ENCODE measurements at regions not wholly inside any gene's neighbourhood (a gene's known extent, or its start where the extent isn't known, plus 50 kb on each side); places are given as distances from the start of the nearest gene placed in this dataset.

DNA sequence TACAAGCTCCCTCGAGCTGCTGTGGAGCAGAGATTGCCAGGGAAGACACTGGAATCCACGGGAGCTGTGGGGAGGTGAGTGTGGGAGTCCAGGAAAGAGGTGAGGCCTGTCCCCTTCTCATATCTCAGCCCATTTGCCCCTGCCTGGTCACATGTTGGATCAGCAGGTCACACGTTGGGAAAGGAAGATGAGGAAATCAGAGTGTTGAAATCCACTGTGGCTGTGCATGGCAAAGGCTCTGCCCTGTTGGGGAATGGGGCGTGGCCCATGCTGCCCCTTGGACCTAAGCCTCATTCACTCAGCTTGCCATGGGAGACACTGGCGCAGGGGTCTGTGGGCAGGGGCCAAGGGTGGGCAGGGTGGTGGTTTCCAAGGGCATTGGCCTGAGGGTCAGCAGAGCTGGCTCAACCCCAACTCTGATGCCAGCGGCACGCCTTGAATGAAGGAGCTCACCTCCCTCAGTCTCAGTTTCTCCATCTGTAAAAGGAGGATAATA lies 85.4 kb upstream of the CPEB4 start:
- no peak for DNase-seq (ENCODE audit: low read depth)

DNA sequence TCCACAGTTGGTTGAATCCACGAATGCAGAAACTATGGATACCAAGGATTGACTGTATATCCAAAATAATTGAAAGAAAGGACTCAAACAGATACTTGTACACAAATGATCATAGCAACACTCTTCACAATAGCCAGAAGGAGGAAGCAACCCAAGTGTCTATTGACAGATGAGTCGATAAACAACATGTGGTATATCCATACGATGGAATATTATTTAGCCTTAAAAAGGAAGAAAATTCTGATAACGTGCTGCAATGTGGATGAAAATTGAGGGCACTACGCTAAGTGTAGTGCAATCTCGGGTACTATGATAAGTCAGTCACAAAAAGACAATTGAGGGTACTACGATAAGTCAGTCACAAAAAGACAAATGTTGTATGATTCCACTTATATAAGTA lies 83.6 kb upstream of the CPEB4 start:
- no peak for DNase-seq (ENCODE audit: low read depth)

- no peak for DNase-seq (ENCODE audit: low read depth)
Measured at GRCh38 chr5:173806270-173807035, 81.7 kb upstream of the CPEB4 start.

DNA sequence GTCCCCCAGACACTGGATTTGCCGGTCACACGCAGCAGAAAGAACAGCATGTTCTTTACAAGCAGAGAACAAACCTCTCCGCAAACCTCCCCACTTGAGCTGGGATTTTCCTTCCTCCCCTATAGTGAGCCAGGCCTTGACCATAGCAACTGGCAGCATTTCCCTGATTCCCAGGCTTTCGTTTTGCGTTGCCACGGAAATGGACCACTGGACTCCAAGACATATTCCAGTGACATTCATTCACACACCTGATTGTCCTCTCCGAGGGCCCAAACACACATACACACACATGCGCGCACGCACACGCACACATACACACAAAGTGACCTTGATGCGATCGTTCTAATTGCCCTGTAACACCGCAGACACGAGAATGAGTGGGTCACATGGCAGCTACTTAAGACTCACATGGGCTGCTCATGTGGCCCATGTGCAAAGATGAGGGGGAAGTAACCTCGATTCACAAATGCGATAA lies 80.9 kb upstream of the CPEB4 start:
- DNase-seq (ENCODE audit: low read depth) = no peak

DNA sequence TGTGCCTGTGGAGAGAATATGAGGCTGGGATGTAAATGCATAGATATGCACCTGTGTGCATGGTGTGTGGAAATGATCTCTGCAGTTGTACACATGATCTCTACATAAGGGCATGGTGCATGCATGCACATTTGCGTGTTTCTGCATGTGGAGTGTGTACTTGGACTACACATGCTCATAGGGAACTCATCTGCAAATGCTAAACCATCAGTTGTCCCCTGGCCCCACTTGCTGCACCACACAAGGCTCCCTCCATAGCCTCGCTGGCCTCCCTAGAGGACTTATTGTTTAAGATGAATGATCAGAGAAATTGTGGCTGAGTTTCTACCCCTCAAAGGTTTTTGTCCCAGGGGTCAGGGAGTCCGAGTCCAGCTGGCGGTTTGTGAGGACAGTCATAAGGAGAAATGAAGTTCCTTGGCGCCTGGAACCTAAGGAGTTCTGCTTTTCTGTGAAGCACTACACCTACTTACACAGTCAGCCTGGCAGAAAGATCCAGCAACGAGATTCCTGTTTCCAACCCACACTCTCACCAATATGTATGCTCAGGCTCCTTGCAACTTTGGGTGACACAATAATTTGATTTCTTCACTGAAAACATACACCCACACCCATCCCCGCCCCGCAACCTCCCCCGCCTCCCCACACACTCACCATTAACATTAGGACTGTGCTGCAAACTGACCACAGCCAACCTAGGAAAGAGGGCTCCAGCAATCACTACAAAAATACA lies 79.9 kb upstream of the CPEB4 start:
- DNase-seq (ENCODE audit: low read depth) = no peak

GRCh38 chr5:173809014-173809413 lies 79.1 kb upstream of the CPEB4 start:
- DNase-seq (ENCODE audit: low read depth) = no peak

DNA sequence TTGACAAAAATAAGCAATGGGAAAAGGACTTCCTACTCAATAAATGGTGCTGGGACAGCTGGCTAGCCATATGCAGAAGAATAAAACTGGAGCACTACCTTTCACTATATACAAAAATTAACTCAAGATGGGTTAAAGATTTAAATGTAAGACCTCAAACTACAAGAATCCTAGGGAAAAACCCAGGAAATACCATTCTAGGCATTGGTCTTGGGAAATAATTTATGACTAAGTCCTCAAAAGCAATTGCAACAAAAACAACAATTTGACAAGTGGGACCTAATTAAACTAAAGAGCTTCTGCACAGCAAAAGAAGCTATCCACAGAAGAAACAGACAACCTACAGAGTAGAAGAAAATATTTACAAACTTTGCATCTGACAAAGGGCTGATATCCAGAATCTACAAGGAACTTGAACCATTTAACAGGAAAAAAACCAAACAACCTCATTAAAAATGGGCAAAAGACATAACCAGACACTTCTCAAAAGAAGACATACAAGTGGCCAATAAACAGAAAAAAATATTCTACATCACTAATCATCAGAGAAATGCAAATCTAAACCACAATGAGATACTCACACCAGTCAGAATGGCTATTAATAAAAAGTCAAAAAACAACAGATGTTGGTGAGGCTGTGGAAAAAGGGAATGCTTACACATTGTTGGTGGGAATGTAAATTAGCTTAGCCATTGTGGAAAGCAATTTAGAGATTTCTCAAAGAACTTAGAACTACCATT lies 75.2 kb upstream of the CPEB4 start:
- DNase-seq (ENCODE audit: low read depth) = no peak

DNA sequence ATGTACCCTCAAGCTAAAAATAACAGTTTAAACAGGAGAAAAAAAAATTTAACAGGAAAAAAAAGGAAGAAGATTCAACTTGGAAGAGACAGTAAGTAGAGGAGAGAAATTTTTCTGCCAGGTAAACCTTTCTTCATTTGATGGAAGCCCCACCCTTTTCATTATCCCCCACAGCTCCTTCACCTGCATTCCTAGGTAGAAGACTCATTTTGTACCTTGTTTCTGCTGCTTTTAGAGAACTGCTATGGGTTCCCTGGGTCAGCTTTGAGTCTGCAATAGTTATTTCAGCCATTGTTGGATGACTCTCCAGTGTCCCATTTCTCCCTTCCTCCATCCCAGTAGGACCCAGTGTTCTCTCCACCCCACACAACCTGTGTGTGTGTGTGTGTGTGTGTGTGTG lies 74.1 kb upstream of the CPEB4 start:
- DNase-seq (ENCODE audit: low read depth) = no peak

DNA sequence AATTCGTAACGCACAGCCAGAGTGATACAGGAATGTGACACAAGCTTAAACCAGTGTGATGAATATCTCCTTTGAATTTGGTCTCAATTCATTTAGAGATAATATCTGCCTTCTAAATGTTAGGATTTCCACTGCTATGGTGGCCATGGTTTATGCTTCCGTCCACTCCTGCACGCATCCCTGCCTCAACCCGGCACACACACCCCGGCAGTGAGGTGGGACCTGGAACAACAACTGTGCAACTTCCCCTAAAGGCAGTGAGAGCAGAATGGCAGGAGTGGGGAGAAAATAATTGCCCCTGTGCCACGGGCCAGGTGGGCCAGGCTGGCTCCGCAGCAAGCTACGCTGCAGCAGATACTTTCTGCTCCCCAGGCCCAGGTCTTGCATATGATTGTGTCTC lies 72.6 kb upstream of the CPEB4 start:
- DNase-seq (ENCODE audit: low read depth) = no peak

DNA sequence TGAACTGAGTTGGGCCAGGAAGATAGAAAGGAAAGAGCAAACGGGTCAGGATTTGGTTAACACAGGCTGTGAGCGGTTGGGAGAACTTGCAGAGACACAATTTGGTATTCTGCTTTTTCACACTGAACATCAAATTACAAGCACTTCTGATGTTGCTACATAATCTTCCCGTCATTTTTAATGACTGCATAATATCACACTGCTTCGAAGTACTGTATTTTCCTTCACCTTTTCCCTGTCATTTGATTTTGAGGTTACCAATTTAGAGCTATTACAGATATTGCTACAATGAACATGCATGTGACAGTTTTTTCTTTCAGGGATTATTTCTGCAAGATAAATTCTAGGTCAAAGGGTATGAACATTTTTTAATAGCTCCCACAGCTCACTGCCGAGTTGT lies 71.4 kb upstream of the CPEB4 start:
- no peak for DNase-seq (ENCODE audit: low read depth)

GRCh38 chr5:173817561-173817960 lies 70.6 kb upstream of the CPEB4 start:
- no peak for DNase-seq (ENCODE audit: low read depth)

- no peak for DNase-seq (ENCODE audit: low read depth)
Measured at GRCh38 chr5:173819521-173819920, 68.6 kb upstream of the CPEB4 start.

GRCh38 chr5:173823274-173823644 lies 64.9 kb upstream of the CPEB4 start:
- no peak for DNase-seq (ENCODE audit: low read depth)

GRCh38 chr5:173823721-173824567 lies 64.2 kb upstream of the CPEB4 start:
- DNase-seq (ENCODE audit: low read depth) = no peak

DNA sequence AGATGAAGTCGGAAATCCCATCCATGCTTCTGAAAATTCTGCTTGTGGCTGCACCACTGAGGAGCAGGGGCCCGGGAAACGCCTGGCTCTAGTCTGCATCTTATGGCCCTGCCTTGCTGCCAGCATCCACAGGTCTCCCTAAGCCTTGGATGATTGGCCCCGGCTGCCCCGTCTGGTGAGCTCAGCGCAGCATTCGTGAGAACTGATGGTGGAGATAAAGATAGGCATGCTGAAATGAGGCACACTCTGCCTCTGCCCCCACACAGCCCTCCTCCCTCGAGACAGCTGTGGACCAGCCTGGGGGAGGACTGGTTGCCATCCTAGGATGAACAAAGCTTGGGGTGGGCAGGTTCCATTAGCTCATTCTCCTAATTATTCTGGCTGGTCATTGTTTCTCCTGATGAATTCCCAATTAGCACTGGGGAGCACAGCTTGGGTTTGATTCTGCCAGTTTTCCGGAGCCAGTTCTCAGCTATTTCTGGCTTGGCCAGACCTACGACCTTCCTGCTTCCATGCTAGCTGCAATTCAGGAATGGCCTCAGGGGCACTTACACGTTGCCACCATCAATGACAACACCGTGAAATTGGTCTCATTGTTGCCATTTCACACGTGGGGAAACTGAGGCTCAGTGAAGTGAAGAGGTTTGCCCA lies 62.8 kb upstream of the CPEB4 start:
- DNase-seq (ENCODE audit: low read depth) = no peak

DNA sequence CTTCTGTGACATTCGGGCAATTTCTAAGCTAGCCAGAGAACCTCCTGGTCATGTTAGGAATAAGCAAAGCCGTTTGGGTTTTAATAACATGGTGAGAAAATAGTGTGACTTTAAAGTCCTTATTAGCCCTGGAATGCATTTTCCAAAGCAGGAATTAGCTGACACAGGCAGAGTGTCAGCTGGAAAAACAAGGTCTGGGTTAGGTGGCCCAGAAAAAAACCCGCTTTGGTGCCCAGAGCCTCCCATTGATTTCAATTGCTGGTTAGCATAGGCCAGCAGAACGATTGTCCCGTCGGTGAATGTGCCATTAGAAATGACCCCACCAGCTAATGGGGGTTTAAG lies 62.1 kb upstream of the CPEB4 start:
- no peak for DNase-seq (ENCODE audit: low read depth)

- DNase-seq (ENCODE audit: low read depth) = no peak
Measured at GRCh38 chr5:173826428-173827350, 61.5 kb upstream of the CPEB4 start.

- DNase-seq (ENCODE audit: low read depth) = no peak
Measured at GRCh38 chr5:173828952-173829351, 59.2 kb upstream of the CPEB4 start.

DNA sequence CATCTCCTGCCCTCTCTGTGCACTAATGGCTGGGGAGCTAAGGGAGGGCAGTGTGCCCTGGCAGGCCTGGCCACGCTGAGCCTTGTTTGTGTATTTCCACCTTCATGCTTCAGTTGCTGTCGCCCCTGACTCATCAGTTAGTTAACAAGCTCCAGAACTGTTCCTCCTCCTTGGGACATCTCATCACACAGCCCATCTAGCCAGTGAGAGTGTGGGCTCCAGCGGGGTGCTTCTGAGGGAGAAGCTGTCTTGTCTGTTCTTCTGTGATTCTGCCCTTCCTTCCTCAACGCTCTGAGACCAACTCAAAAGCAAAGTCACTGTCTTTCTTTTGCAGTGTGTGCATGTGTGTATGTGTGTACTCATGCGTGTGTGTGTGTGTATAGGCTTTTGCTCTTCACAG lies 58.3 kb upstream of the CPEB4 start:
- no peak for DNase-seq (ENCODE audit: low read depth)

- DNase-seq (ENCODE audit: low read depth) = no peak
Measured at GRCh38 chr5:173830421-173830820, 57.7 kb upstream of the CPEB4 start.
